Dendritic cell treated with granulocyte-macrophage colony-stimulating factor and Interleukin-4, amounts not matched to agents 40 ng/mL and 50 ng/mL, for 4 days (primary cell): ENCODE measurements at regions not wholly inside any gene's neighbourhood (a gene's known extent, or its start where the extent isn't known, plus 50 kb on each side); places are given as distances from the start of the nearest gene placed in this dataset.

Experiments used
- H3K27ac Mint-ChIP-seq: one replicate; pipeline ENCODE4 v1.8.0; 2022; ENCODE audit warnings: mild to moderate bottlenecking, mixed read lengths
- H3K27me3 Mint-ChIP-seq: one replicate; pipeline ENCODE4 v1.8.0; 2022; ENCODE audit warnings: mild to moderate bottlenecking, mixed read lengths
- H3K36me3 Mint-ChIP-seq: one replicate; pipeline ENCODE4 v1.8.0; 2022; ENCODE audit warnings: low read depth, mixed read lengths
- H3K4me1 Mint-ChIP-seq: one replicate; pipeline ENCODE4 v1.8.0; 2022; ENCODE audit warnings: low read depth, mixed read lengths
- H3K4me3 Mint-ChIP-seq: one replicate; pipeline ENCODE4 v1.8.0; 2022; ENCODE audit warnings: mild to moderate bottlenecking, moderate library complexity, mixed read lengths
- H3K9me3 Mint-ChIP-seq: one replicate; pipeline ENCODE4 v1.8.0; 2022; ENCODE audit warnings: mixed read lengths
- intact Hi-C: fragments of 100-400 bp; cut with micrococcal nuclease; formaldehyde crosslinking; loops from one replicate; pipeline ENCODE4 v1.15.0; 2022

GRCh38 chr13:90099847-90100246, 1247.6 kb upstream of the MIR17HG start:
- intact Hi-C loops = no loop called here
- no peaks in the 10 kb centered on the region for H3K36me3 Mint-ChIP-seq
- no peak overlapping the region for H3K27ac Mint-ChIP-seq
- H3K4me1 Mint-ChIP-seq = no peaks in the 10 kb centered on the region
- H3K4me3 Mint-ChIP-seq = no peak overlapping the region
- H3K9me3 Mint-ChIP-seq = peaks cover 49% of the 10 kb centered on the region
- H3K27me3 Mint-ChIP-seq = no peaks in the 10 kb centered on the region

- Mint-ChIP-seq H3K27me3 (no peaks in the 10 kb centered on the region), H3K4me3 (no peak overlapping the region), H3K36me3 (no peaks in the 10 kb centered on the region), H3K9me3 (peaks cover 44% of the 10 kb centered on the region), H3K27ac (no peak overlapping the region), H3K4me1 (no peaks in the 10 kb centered on the region)
- intact Hi-C loops = no loop called here
Measured at GRCh38 chr13:90103099-90103784, 1244.2 kb upstream of the MIR17HG start.

- no peaks in the 10 kb centered on the region for H3K36me3 Mint-ChIP-seq
- no peaks in the 10 kb centered on the region for H3K27me3 Mint-ChIP-seq
- peaks cover 49% of the 10 kb centered on the region for H3K9me3 Mint-ChIP-seq
- H3K4me3 Mint-ChIP-seq = no peak overlapping the region
- no peak overlapping the region for H3K27ac Mint-ChIP-seq
- intact Hi-C loops = no loop called here
- H3K4me1 Mint-ChIP-seq = no peaks in the 10 kb centered on the region
Measured at GRCh38 chr13:90104764-90105163, 1242.7 kb upstream of the MIR17HG start.

GRCh38 chr13:90105276-90105675, 1242.2 kb upstream of the MIR17HG start:
- H3K9me3 Mint-ChIP-seq = peaks cover 53% of the 10 kb centered on the region
- H3K27me3 Mint-ChIP-seq = no peaks in the 10 kb centered on the region
- intact Hi-C loops = no loop called here
- no peaks in the 10 kb centered on the region for H3K4me1 Mint-ChIP-seq
- no peaks in the 10 kb centered on the region for H3K36me3 Mint-ChIP-seq
- no peak overlapping the region for H3K4me3 Mint-ChIP-seq
- no peak overlapping the region for H3K27ac Mint-ChIP-seq

GRCh38 chr13:90105849-90106496, 1241.5 kb upstream of the MIR17HG start:
- intact Hi-C loops = no loop called here
- H3K9me3 Mint-ChIP-seq = peaks cover 52% of the 10 kb centered on the region
- H3K4me1 Mint-ChIP-seq = no peaks in the 10 kb centered on the region
- no peaks in the 10 kb centered on the region for H3K36me3 Mint-ChIP-seq
- no peak overlapping the region for H3K27ac Mint-ChIP-seq
- H3K4me3 Mint-ChIP-seq = no peak overlapping the region
- H3K27me3 Mint-ChIP-seq = no peaks in the 10 kb centered on the region

GRCh38 chr13:90107661-90108060, 1239.8 kb upstream of the MIR17HG start:
- Mint-ChIP-seq H3K4me3 (no peak overlapping the region), H3K4me1 (no peaks in the 10 kb centered on the region), H3K36me3 (no peaks in the 10 kb centered on the region), H3K27me3 (no peaks in the 10 kb centered on the region), H3K9me3 (peaks cover 40% of the 10 kb centered on the region), H3K27ac (no peak overlapping the region)
- intact Hi-C loops = no loop called here

- H3K4me3 Mint-ChIP-seq = no peak overlapping the region
- no peaks in the 10 kb centered on the region for H3K4me1 Mint-ChIP-seq
- no peaks in the 10 kb centered on the region for H3K36me3 Mint-ChIP-seq
- no peak overlapping the region for H3K27ac Mint-ChIP-seq
- peaks cover 36% of the 10 kb centered on the region for H3K9me3 Mint-ChIP-seq
- intact Hi-C loops = no loop called here
- no peaks in the 10 kb centered on the region for H3K27me3 Mint-ChIP-seq
Measured at GRCh38 chr13:90108547-90108946, 1238.9 kb upstream of the MIR17HG start.

GRCh38 chr13:90116121-90116520, 1231.4 kb upstream of the MIR17HG start:
- Mint-ChIP-seq H3K27me3 (no peaks in the 10 kb centered on the region), H3K4me1 (no peaks in the 10 kb centered on the region), H3K4me3 (no peak overlapping the region), H3K36me3 (no peaks in the 10 kb centered on the region), H3K27ac (no peak overlapping the region), H3K9me3 (peaks cover 26% of the 10 kb centered on the region)
- intact Hi-C loops = no loop called here

GRCh38 chr13:90118467-90119071, 1228.9 kb upstream of the MIR17HG start:
- H3K36me3 Mint-ChIP-seq = no peaks in the 10 kb centered on the region
- peaks cover 17% of the 10 kb centered on the region for H3K9me3 Mint-ChIP-seq
- no peak overlapping the region for H3K4me3 Mint-ChIP-seq
- no peak overlapping the region for H3K27ac Mint-ChIP-seq
- no peaks in the 10 kb centered on the region for H3K27me3 Mint-ChIP-seq
- intact Hi-C loops = no loop called here
- no peaks in the 10 kb centered on the region for H3K4me1 Mint-ChIP-seq

- intact Hi-C loops = no loop called here
- H3K4me1 Mint-ChIP-seq = no peaks in the 10 kb centered on the region
- H3K4me3 Mint-ChIP-seq = no peak overlapping the region
- H3K36me3 Mint-ChIP-seq = no peaks in the 10 kb centered on the region
- H3K27ac Mint-ChIP-seq = no peak overlapping the region
- peaks cover 7% of the 10 kb centered on the region for H3K9me3 Mint-ChIP-seq
- no peaks in the 10 kb centered on the region for H3K27me3 Mint-ChIP-seq
Measured at GRCh38 chr13:90120026-90120425, 1227.5 kb upstream of the MIR17HG start.

- Mint-ChIP-seq H3K27me3 (no peaks in the 10 kb centered on the region), H3K36me3 (no peaks in the 10 kb centered on the region), H3K27ac (no peak overlapping the region), H3K9me3 (peaks cover 10% of the 10 kb centered on the region), H3K4me1 (no peaks in the 10 kb centered on the region), H3K4me3 (no peak overlapping the region)
- intact Hi-C loops = no loop called here
Measured at GRCh38 chr13:90121784-90122183, 1225.7 kb upstream of the MIR17HG start.

- no peak overlapping the region for H3K4me3 Mint-ChIP-seq
- H3K27ac Mint-ChIP-seq = no peak overlapping the region
Measured at GRCh38 chr13:90122531-90122930, 1225.0 kb upstream of the MIR17HG start.

GRCh38 chr13:90135558-90135957, 1211.9 kb upstream of the MIR17HG start:
- Mint-ChIP-seq H3K4me3 (no peak overlapping the region), H3K36me3 (no peaks in the 10 kb centered on the region), H3K4me1 (no peaks in the 10 kb centered on the region), H3K27ac (no peak overlapping the region), H3K27me3 (no peaks in the 10 kb centered on the region), H3K9me3 (peaks cover 8% of the 10 kb centered on the region)
- intact Hi-C loops = no loop called here

More at GRCh38 chr13:90122531-90122930, 1225.0 kb upstream of the MIR17HG start:
- no peaks in the 10 kb centered on the region for H3K4me1 Mint-ChIP-seq
- no peaks in the 10 kb centered on the region for H3K27me3 Mint-ChIP-seq
- intact Hi-C loops = no loop called here
- peaks cover 10% of the 10 kb centered on the region for H3K9me3 Mint-ChIP-seq
- no peaks in the 10 kb centered on the region for H3K36me3 Mint-ChIP-seq

GRCh38 chr13:90142251-90142650, 1205.2 kb upstream of the MIR17HG start:
- Mint-ChIP-seq H3K4me3 (no peak overlapping the region), H3K36me3 (no peaks in the 10 kb centered on the region), H3K27me3 (no peaks in the 10 kb centered on the region), H3K9me3 (no peaks in the 10 kb centered on the region), H3K27ac (no peak overlapping the region), H3K4me1 (no peaks in the 10 kb centered on the region)
- intact Hi-C loops = no loop called here
